Right atrium auricular region (tissue), 2 donors: ENCODE measurements at regions not wholly inside any gene's neighbourhood (a gene's known extent, or its start where the extent isn't known, plus 50 kb on each side); places are given as distances from the start of the nearest gene placed in this dataset.

Experiments used
- DNase-seq: peaks from one replicate; pipeline ENCODE4 v3.0.0-alpha.2; 2019; ENCODE audit warnings: low spot score
- H3K27ac ChIP-seq, 2 donors: fragments of 200-600 bp; sonication (generic); 1 replicate in 1 of 2; 2 replicates in 1 of 2; pipeline ENCODE4 v1.5.1; 2016 to 2019
- H3K27me3 ChIP-seq, 2 donors: fragments of 200-600 bp; sonication (generic); one replicate each; pipeline versions ENCODE4 v1.5.1 to v1.6.0; 2017 to 2019
- H3K36me3 ChIP-seq: fragments of 200-600 bp; sonication (generic); one replicate; pipeline ENCODE4 v1.5.1; 2016
- H3K4me1 ChIP-seq, 2 donors: fragments of 200-600 bp; sonication (generic); one replicate each; pipeline versions ENCODE4 v1.5.1 to v1.6.0; 2017 to 2019
- H3K4me3 ChIP-seq, 2 donors: fragments of 200-600 bp; sonication (generic); 1 replicate in 1 of 2; 2 replicates in 1 of 2; pipeline ENCODE4 v1.5.1; 2017 to 2019; ENCODE audit warnings: mild to moderate bottlenecking in 1 of 2, moderate library complexity in 1 of 2
- H3K9me3 ChIP-seq, 2 donors: fragments of 200-600 bp; sonication (generic); one replicate each; pipeline ENCODE4 v1.5.1; 2019
- TF ChIP-seq, protein P1 (sequence below), 2 donors: fragments of 200-600 bp; sonication (generic); IDR thresholded peaks; one replicate each; pipeline ENCODE4 v1.5.1; 2019; ENCODE audit warnings: antibody characterized with exemption in 2 of 2

DNA sequence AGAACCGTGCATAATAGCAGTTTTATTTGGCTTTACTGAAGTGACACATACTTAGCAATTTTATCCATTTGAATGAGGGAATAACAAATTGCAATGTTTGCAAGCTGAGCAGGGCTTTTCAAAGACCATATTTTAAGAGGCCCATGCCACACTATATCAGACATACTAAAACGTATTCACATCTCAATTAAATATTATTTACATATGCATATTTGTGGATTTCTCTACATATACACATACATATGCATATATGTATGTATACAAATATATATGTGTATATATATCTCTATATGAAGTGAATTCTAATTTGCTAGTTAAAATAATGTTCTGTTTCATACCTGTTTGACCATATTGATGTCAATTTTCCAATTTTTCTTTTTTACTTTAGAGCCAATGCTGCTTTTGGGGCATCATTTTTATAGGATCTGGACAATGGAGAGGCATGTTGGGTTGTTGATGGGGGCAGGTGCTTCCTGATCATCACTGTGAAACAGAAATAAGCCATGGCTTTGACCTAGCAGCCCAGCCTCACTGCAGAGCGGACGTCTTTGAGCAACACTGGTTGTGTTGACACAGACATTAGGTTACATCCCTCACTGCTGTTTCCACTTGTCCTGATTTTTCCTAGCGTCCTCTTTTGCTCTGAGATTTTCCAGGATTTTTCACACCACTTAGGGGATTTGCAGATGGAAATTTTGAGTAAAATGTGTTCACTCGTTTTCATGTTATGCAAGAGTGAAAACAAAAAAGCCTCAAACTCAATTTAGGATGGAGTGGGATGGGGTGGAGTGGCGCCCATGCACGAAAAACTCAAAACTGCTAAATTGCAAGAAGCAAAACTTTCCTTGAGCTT is 56.9 kb downstream of the RDH14 start:
- DNase-seq = no peak
- no peaks in the 10 kb centered on the region for H3K36me3 ChIP-seq
- no peak overlapping the region for H3K4me3 ChIP-seq
- TF ChIP-seq, protein P1, sequence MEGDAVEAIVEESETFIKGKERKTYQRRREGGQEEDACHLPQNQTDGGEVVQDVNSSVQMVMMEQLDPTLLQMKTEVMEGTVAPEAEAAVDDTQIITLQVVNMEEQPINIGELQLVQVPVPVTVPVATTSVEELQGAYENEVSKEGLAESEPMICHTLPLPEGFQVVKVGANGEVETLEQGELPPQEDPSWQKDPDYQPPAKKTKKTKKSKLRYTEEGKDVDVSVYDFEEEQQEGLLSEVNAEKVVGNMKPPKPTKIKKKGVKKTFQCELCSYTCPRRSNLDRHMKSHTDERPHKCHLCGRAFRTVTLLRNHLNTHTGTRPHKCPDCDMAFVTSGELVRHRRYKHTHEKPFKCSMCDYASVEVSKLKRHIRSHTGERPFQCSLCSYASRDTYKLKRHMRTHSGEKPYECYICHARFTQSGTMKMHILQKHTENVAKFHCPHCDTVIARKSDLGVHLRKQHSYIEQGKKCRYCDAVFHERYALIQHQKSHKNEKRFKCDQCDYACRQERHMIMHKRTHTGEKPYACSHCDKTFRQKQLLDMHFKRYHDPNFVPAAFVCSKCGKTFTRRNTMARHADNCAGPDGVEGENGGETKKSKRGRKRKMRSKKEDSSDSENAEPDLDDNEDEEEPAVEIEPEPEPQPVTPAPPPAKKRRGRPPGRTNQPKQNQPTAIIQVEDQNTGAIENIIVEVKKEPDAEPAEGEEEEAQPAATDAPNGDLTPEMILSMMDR (IDR thresholded peaks at IDR 0.05) = no peak
- H3K9me3 ChIP-seq = no peaks in the 10 kb centered on the region
- no peaks in the 10 kb centered on the region for H3K4me1 ChIP-seq
- no peak overlapping the region for H3K27ac ChIP-seq
- H3K27me3 ChIP-seq = no peaks in the 10 kb centered on the region

DNA sequence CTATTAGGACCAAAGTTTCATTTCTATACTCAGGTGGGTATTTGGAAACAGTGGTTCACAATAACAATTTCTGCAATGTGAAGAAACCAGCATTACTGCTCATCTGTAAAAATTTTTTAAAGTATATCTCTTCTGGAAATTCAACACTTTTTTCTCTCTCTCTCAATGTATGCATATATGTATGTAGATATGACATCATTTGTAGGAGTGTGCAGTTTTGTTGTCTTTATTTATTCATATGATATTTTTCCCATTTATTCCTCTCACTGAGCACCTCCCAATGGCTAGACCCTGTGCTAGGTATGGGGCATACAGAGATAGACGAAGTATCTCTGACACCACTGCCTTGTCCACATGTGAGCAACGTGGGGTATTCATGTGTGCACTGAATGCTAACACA is 58.3 kb downstream of the RDH14 start:
- Histone ChIP-seq H3K9me3 (no peaks in the 10 kb centered on the region), H3K4me3 (no peak overlapping the region)
- TF ChIP-seq, protein P1 (IDR thresholded peaks at IDR 0.05) = no peak

DNA sequence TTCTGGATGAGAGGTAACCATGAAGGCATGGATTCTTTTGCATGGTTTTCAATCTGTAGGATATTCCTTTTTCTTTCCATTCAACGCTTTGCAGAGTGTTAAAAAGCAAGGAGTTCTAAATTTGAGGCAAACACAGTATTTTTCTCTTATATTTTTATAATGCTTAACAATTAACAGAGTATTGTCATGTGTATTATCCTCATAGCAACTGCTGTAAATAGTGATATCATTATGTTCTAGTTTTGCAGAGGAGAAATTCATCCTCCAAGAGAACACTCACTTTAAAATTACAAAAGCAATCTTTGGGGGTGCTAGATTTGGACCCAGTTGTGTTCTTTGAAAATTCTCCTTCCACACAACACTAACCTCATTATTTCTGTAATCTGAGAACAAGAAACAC is 58.7 kb downstream of the RDH14 start:
- TF ChIP-seq, protein P1 (IDR thresholded peaks at IDR 0.05) = no peak
- Histone ChIP-seq H3K27ac (no peak overlapping the region), H3K36me3 (no peaks in the 10 kb centered on the region), H3K4me1 (no peaks in the 10 kb centered on the region), H3K9me3 (no peaks in the 10 kb centered on the region), H3K27me3 (no peaks in the 10 kb centered on the region), H3K4me3 (no peak overlapping the region)
- no peak for DNase-seq

More for the DNA sequence above, 58.3 kb downstream of the RDH14 start:
- Histone ChIP-seq H3K27ac (no peak overlapping the region), H3K36me3 (no peaks in the 10 kb centered on the region), H3K4me1 (no peaks in the 10 kb centered on the region), H3K27me3 (no peaks in the 10 kb centered on the region)
- DNase-seq = no peak

DNA sequence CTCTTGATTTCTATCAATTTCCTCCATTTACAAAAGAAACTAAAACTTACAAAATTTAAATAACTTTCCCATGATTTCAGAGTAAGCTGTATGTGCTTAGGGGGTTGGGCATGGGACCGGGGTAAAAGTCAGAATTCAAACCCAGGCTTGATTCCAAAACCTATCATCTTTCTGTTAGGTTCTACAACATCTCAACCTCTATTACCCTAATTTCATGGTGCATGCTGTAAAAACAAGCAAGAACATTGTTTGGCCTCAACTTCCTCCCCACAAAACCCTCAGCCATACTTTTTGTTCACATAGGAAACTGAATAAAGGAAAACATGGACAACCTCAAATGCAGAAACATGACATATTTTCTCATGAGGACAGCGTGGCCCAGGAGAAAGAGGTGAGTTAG is 59.3 kb downstream of the RDH14 start:
- TF ChIP-seq, protein P1 (IDR thresholded peaks at IDR 0.05) = no peak
- H3K4me3 ChIP-seq = no peak overlapping the region
- H3K27ac ChIP-seq = no peak overlapping the region
- H3K27me3 ChIP-seq = no peaks in the 10 kb centered on the region
- no peaks in the 10 kb centered on the region for H3K36me3 ChIP-seq
- H3K9me3 ChIP-seq = no peaks in the 10 kb centered on the region
- no peak for DNase-seq
- no peaks in the 10 kb centered on the region for H3K4me1 ChIP-seq

DNA sequence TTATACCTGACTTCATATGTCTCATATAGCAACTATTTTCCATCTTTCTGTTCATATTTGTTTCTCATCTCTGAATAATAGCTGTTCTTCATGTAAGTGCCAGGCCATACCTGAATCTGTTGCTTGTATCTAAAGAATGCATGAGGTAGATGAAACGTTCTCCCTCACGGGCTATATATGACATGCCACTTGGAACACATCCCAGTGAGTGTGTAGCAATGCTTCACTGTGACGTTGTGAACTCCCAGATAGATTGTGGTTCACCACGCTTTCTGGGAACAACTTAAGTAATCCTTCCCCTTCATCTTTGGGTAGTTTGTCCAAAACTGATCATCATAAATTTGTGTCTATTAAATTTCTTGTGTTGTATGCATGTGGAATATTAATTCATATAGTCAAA is 60.1 kb downstream of the RDH14 start:
- no peak overlapping the region for H3K4me3 ChIP-seq
- H3K36me3 ChIP-seq = no peaks in the 10 kb centered on the region
- H3K9me3 ChIP-seq = no peaks in the 10 kb centered on the region
- TF ChIP-seq, protein P1 (IDR thresholded peaks at IDR 0.05) = no peak
- DNase-seq = no peak
- H3K27me3 ChIP-seq = no peaks in the 10 kb centered on the region
- no peak overlapping the region for H3K27ac ChIP-seq
- no peaks in the 10 kb centered on the region for H3K4me1 ChIP-seq

DNA sequence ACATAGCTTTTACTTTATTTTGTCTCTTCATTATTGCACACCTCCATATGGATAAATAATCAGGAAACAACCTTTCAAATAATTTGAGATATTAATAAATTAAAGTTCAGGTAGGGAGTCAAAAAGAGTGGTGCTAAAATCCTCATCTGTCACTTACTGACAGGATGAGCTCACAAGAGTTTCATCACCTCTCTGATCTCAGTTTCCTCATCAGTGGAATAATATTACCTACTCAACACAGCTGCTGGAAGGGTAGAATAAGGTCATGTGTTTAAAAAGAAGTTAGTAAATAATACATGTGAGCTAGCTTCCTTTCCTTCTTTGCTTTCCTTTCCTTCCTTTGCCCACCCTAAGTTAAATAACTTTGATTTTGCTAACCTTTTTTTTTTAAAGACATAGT is 61.9 kb downstream of the RDH14 start:
- Histone ChIP-seq H3K27ac (no peak overlapping the region), H3K36me3 (no peaks in the 10 kb centered on the region), H3K4me1 (no peaks in the 10 kb centered on the region), H3K4me3 (no peak overlapping the region), H3K27me3 (no peaks in the 10 kb centered on the region), H3K9me3 (no peaks in the 10 kb centered on the region)
- TF ChIP-seq, protein P1 (IDR thresholded peaks at IDR 0.05) = no peak
- DNase-seq = no peak
